K562 (cell line): ENCODE measurements at regions not wholly inside any gene's neighbourhood (a gene's known extent, or its start where the extent isn't known, plus 50 kb on each side); places are given as distances from the start of the nearest gene placed in this dataset.

Source experiments
- ATAC-seq: fragments of 200-7000 bp; cut with Tn5 transposase; 3 replicates; pipeline ENCODE4 v1.9.1; 2020; ENCODE audit warnings: moderate library complexity
- BruUV-seq: library from RNA; stranded (reverse); fragments of 400-500 nt; replicated peaks from 2 replicates; lab custom pipeline; 2021; lab: Mats Ljungman, UMichigan
- CTCF ChIA-PET: fragments of 300-600 bp; formaldehyde crosslinking; extraction: SDS; loops from one replicate; lab custom pipeline; 2021; ENCODE audit warnings: low intra/inter-chr PET ratio; lab: Yijun Ruan, JAX
- POLR2A ChIA-PET: fragments of 300-600, 350-650 bp; sonication (Branson Sonifier 250); formaldehyde crosslinking; extraction: SDS; loops from one replicate; lab custom pipeline; 2021; ENCODE audit warnings: antibody characterized with exemption, inconsistent platforms; lab: Yijun Ruan, JAX
- DNase-seq, 4 experiments: peaks; one replicate each; pipeline versions ENCODE4 v3.0.0 to v3.0.0-alpha.2; 2011 to 2018; ENCODE audit warnings: low spot score in 3 of 4, mixed read lengths in 3 of 4; ENCODE audit errors: extremely low read depth in 1 of 4
- FAIRE-seq: peaks from 2 replicates; lab custom pipeline; 2011; peaks lifted over from hg19 to GRCh38; lab: Jason Lieb, UNC
- H2AFZ ChIP-seq: 2 replicates; pipeline ENCODE4 v1.6.0; 2011; ENCODE audit warnings: low read depth, low read length, control low read depth, inconsistent platforms
- H3K27ac ChIP-seq: fragments of 200-600 bp; 3 replicates; pipeline ENCODE4 v1.8.0; 2011; ENCODE audit warnings: low read depth, mild to moderate bottlenecking, control low read depth, inconsistent platforms, low read length, moderate library complexity, mixed read lengths; ENCODE audit errors: extremely low read depth
- H3K27me3 ChIP-seq, 2 experiments: fragments of 300-600 bp in 1 of 2; 2 replicates in 1 of 2; 3 replicates in 1 of 2; pipeline versions ENCODE4 v1.6.0 to v1.8.0; 2011; ENCODE audit warnings: inconsistent platforms in 2 of 2, low read length in 2 of 2, mild to moderate bottlenecking in 1 of 2, mixed read lengths in 1 of 2, moderate library complexity in 1 of 2; ENCODE audit not compliant: control insufficient read depth in 2 of 2, insufficient read depth in 2 of 2
- H3K36me3 ChIP-seq: fragments of 300-600 bp; 3 replicates; pipeline ENCODE4 v1.8.0; 2011; ENCODE audit warnings: mild to moderate bottlenecking, low read length, inconsistent platforms; ENCODE audit not compliant: control insufficient read depth, insufficient read depth
- H3K4me1 ChIP-seq, 2 experiments: fragments of 200-600 bp in 1 of 2; replicated peaks in 1 of 2; 2 replicates in 1 of 2; 3 replicates in 1 of 2; pipeline versions ENCODE4 v1.5.1 to v1.8.0; 2011; ENCODE audit warnings: inconsistent platforms in 2 of 2, low read length in 2 of 2, mild to moderate bottlenecking in 1 of 2, mixed read lengths in 1 of 2, moderate library complexity in 1 of 2; ENCODE audit not compliant: control insufficient read depth in 2 of 2, insufficient read depth in 2 of 2
- H3K4me2 ChIP-seq: 2 replicates; pipeline ENCODE4 v1.6.1; 2011; ENCODE audit warnings: low read length, control low read depth, inconsistent platforms, mixed read lengths; ENCODE audit not compliant: insufficient read depth
- H3K4me3 ChIP-seq: fragments of 200-600 bp; sonication (generic), shearing (Covaris generic); 2 replicates; pipeline ENCODE4 v1.5.1; 2016; ENCODE audit warnings: control low read depth, inconsistent platforms
- H3K79me2 ChIP-seq: fragments of 200-600 bp; 3 replicates; pipeline ENCODE4 v1.8.0; 2011; ENCODE audit warnings: low read length, inconsistent platforms; ENCODE audit not compliant: control insufficient read depth, insufficient read depth
- H3K9ac ChIP-seq, 2 experiments: 2 replicates each; pipeline versions ENCODE4 v1.6.0 to v1.6.1; 2011; ENCODE audit warnings: low read depth in 2 of 2, low read length in 2 of 2, control low read depth in 1 of 2, inconsistent platforms in 1 of 2, mild to moderate bottlenecking in 1 of 2, mixed read lengths in 1 of 2; ENCODE audit not compliant: insufficient read depth in 1 of 2
- H3K9me1 ChIP-seq: one replicate; pipeline ENCODE4 v1.6.0; 2011; ENCODE audit warnings: inconsistent platforms, mild to moderate bottlenecking, low read length, moderate library complexity; ENCODE audit not compliant: control insufficient read depth, insufficient read depth
- H3K9me3 ChIP-seq: replicated peaks from 2 replicates; pipeline ENCODE4 v1.5.1; 2011; ENCODE audit warnings: low read depth, low read length, inconsistent platforms; ENCODE audit not compliant: control insufficient read depth, insufficient read depth
- H4K20me1 ChIP-seq: replicated peaks from 2 replicates; pipeline ENCODE4 v1.6.1; 2011; ENCODE audit warnings: low read length, inconsistent platforms, mixed read lengths; ENCODE audit not compliant: control insufficient read depth, insufficient read depth
- CBFA2T3 ChIP-seq: fragments of 450-650 bp; IDR thresholded peaks from 2 replicates; pipeline ENCODE4 v1.6.1; 2017
- COPS2 ChIP-seq: fragments of 450-650 bp; conservative IDR thresholded peaks from 2 replicates; pipeline ENCODE4 v1.6.1; 2016; ENCODE audit warnings: mild to moderate bottlenecking, moderate library complexity
- ETV6 ChIP-seq, 3 experiments: fragments of 150-350 bp in 1 of 3; sonication (generic) in 1 of 3; formaldehyde crosslinking in 1 of 3; IDR thresholded peaks; 2 replicates each; pipeline versions ENCODE4 v1.6.1 to v1.8.0; 2014 to 2022; ENCODE audit warnings: borderline replicate concordance in 2 of 3, low read depth in 2 of 3, antibody characterized with exemption in 1 of 3, low read length in 1 of 3, mild to moderate bottlenecking in 1 of 3, missing genetic modification reagents in 1 of 3
- KDM4B ChIP-seq, 2 experiments: fragments of 450-650 bp in 1 of 2; sonication (generic) in 1 of 2; IDR thresholded peaks; 2 replicates each; pipeline ENCODE4 v1.6.1; 2016 to 2017; ENCODE audit warnings: borderline replicate concordance in 2 of 2, antibody characterized with exemption in 1 of 2, low read depth in 1 of 2, mild to moderate bottlenecking in 1 of 2
- LARP7 ChIP-seq: fragments of 450-650 bp; IDR thresholded peaks from 2 replicates; pipeline ENCODE4 v1.6.1; 2016
- LEF1 ChIP-seq: fragments of 450-650 bp; IDR thresholded peaks from 2 replicates; pipeline ENCODE4 v1.6.1; 2016; ENCODE audit warnings: mild to moderate bottlenecking
- MEF2A ChIP-seq: IDR thresholded peaks from 2 replicates; pipeline ENCODE4 v1.6.1; 2011; ENCODE audit warnings: low read depth, mild to moderate bottlenecking, low read length, moderate library complexity; ENCODE audit not compliant: control insufficient read depth
- NCOA2 ChIP-seq, 2 experiments: fragments of 450-650 bp; IDR thresholded peaks; 2 replicates each; pipeline ENCODE4 v1.6.1; 2018; ENCODE audit warnings: mild to moderate bottlenecking in 2 of 2, moderate library complexity in 1 of 2; ENCODE audit not compliant: partially characterized antibody in 2 of 2
- NFYB ChIP-seq: IDR thresholded peaks from 2 replicates; pipeline ENCODE4 v1.6.1; 2011; ENCODE audit warnings: mild to moderate bottlenecking, moderate library complexity; ENCODE audit not compliant: insufficient read length; ENCODE audit errors: extremely low read depth
- NONO ChIP-seq, 2 experiments: fragments of 200-400 bp in 1 of 2; fragments of 450-650 bp in 1 of 2; formaldehyde crosslinking in 1 of 2; IDR thresholded peaks; 2 replicates each; pipeline ENCODE4 v1.6.1; 2017; ENCODE audit warnings: low read depth in 2 of 2, mild to moderate bottlenecking in 2 of 2, moderate library complexity in 2 of 2, low read length in 1 of 2
- POLR2G ChIP-seq: fragments of 200-400 bp; formaldehyde crosslinking; IDR thresholded peaks from 2 replicates; pipeline ENCODE4 v1.6.1; 2017; ENCODE audit warnings: low read depth, mild to moderate bottlenecking, antibody characterized with exemption, low read length, moderate library complexity
- RNF2 ChIP-seq: sonication (generic); IDR thresholded peaks from 2 replicates; pipeline ENCODE4 v1.6.1; 2016
- ZNF124 ChIP-seq: sonication (generic); formaldehyde crosslinking; IDR thresholded peaks from 2 replicates; pipeline ENCODE4 v1.8.1; 2022; ENCODE audit warnings: missing genetic modification reagents
- ZNF143 ChIP-seq: sonication (generic); formaldehyde crosslinking; IDR thresholded peaks from 2 replicates; pipeline ENCODE4 v1.9.0; 2022; ENCODE audit warnings: mild to moderate bottlenecking, missing genetic modification reagents
- ZNF175 ChIP-seq: fragments of 200-800 bp; sonication (Bioruptor generic); IDR thresholded peaks from 2 replicates; pipeline ENCODE4 v1.6.1; 2016; ENCODE audit warnings: low read depth, mild to moderate bottlenecking, missing genetic modification characterization, missing compliant biosample characterization
- ZNF695 ChIP-seq: fragments of 450-650 bp; formaldehyde crosslinking; IDR thresholded peaks from 2 replicates; pipeline ENCODE4 v1.4.0; 2020; ENCODE audit warnings: mild to moderate bottlenecking, moderate library complexity
- WGBS: fragments of 100-300 bp; shearing (Covaris generic); methylation state at CpG from one replicate; pipeline ENCODE4 v1.1.6; 2016; ENCODE audit warnings: low coverage, mixed read lengths; ENCODE audit not compliant: insufficient coverage; ENCODE audit errors: missing lambda C conversion rate; 5-methylcytosine and 5-hydroxymethylcytosine counted together
- in situ Hi-C: fragments of 300-500 bp; cut with MboI; formaldehyde crosslinking; loops from 4 replicates; pipeline ENCODE4 v1.15.0; 2018; ENCODE audit warnings: inconsistent platforms, mixed read lengths
- intact Hi-C: fragments of 100-400 bp; cut with micrococcal nuclease; formaldehyde crosslinking; loops from 2 replicates; pipeline ENCODE4 v1.14.2; 2022
- TF ChIP-seq, protein P1 (sequence below): sonication (generic); formaldehyde crosslinking; IDR thresholded peaks from 2 replicates; pipeline ENCODE4 v1.8.1; 2023; ENCODE audit warnings: mild to moderate bottlenecking, missing genetic modification reagents
- TF ChIP-seq, protein P2 (sequence below): fragments of 450-650 bp; formaldehyde crosslinking; IDR thresholded peaks from 2 replicates; pipeline ENCODE4 v1.4.0; 2020; ENCODE audit warnings: mild to moderate bottlenecking

DNA sequence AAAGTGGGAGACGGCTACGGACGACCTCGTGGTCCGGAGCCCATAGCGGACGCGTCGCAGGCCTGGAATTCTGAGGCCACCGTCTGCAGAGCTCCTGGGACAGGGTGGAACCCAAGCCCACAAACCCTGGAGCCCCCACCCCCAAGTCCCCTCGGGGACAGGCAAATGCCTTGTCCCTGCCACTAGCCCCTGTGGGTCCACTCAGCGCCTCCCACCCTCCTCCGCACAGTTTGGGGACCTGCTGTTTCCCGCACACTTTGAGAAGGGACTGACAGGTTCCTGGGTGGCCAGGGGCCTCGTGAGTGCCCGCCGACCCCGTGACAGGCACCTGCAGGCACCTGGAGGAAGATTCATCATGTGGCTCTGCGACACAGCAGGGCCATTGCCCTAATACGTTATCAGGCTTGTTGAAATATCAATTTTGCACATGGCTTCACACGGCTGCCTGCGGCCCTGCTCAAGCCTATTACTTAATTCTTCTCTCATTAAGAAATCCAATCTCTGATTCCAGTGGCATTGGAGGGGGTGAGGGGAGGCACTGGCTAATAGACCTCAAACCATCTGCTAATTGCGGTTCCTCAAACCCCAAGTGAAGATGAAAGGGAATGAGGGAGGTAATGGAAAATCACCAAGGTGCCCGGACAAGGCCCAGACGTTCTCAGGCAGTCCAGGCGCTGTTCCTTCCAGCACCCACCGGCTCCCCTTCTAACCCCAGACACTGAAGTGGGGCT, 672.5 kb downstream of the BRD1 start:
- 24% methylated on average over 20 of the region's 27 CpGs for WGBS
- H3K4me1 ChIP-seq = no peaks in the 10 kb centered on the region
- no peak overlapping the region for H3K4me2 ChIP-seq
- H3K9ac ChIP-seq = no peak overlapping the region
- no peak for DNase-seq
- H3K9me3 ChIP-seq = no peaks in the 10 kb centered on the region; the same call in 1 of the 2 replicates
- H3K4me3 ChIP-seq = no peak overlapping the region
- TF ChIP-seq NCOA2 (IDR thresholded peaks at IDR 0.05; ENCODE audit: partially characterized antibody in 2 of 2) (no peak), ZNF143 (CRISPR knock-in tag) (no peak), RNF2 (no peak), NONO (IDR thresholded peaks at IDR 0.05; ENCODE audit: low read depth in 2 of 2, low read length in 1 of 2) (no peak), KDM4B (IDR thresholded peaks at IDR 0.05; ENCODE audit: borderline replicate concordance in 2 of 2, low read depth in 1 of 2) (no peak), COPS2 (no peak), NFYB (no peak), ZNF695 (CRISPR knock-in tag) (no peak), LARP7 (no peak), ZNF124 (CRISPR knock-in tag) (no peak), ZNF175 (CRISPR knock-in tag) (no peak), CBFA2T3 (no peak), LEF1 (no peak), MEF2A (no peak), POLR2G (no peak), ETV6 (IDR thresholded peaks at IDR 0.05; ENCODE audit: borderline replicate concordance in 1 of 2, low read depth in 2 of 2, low read length in 1 of 2) (no peak), ETV6 (CRISPR knock-in tag; IDR thresholded peaks at IDR 0.05; ENCODE audit: borderline replicate concordance) (no peak)
- TF ChIP-seq, protein P1, sequence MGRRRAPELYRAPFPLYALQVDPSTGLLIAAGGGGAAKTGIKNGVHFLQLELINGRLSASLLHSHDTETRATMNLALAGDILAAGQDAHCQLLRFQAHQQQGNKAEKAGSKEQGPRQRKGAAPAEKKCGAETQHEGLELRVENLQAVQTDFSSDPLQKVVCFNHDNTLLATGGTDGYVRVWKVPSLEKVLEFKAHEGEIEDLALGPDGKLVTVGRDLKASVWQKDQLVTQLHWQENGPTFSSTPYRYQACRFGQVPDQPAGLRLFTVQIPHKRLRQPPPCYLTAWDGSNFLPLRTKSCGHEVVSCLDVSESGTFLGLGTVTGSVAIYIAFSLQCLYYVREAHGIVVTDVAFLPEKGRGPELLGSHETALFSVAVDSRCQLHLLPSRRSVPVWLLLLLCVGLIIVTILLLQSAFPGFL = no peak
- TF ChIP-seq, protein P2, sequence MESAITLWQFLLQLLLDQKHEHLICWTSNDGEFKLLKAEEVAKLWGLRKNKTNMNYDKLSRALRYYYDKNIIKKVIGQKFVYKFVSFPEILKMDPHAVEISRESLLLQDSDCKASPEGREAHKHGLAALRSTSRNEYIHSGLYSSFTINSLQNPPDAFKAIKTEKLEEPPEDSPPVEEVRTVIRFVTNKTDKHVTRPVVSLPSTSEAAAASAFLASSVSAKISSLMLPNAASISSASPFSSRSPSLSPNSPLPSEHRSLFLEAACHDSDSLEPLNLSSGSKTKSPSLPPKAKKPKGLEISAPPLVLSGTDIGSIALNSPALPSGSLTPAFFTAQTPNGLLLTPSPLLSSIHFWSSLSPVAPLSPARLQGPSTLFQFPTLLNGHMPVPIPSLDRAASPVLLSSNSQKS (CRISPR knock-in tag) = no peak
- ATAC-seq = no peak
- BruUV-seq = no TSS peak
- in situ Hi-C loops = no loop called here
- no peak overlapping the region for H2AFZ ChIP-seq
- intact Hi-C loops = no loop called here
- CTCF ChIA-PET = no interaction called here
- no peaks in the 10 kb centered on the region for H3K79me2 ChIP-seq
- no peaks in the 10 kb centered on the region for H3K36me3 ChIP-seq
- H4K20me1 ChIP-seq = no peaks in the 10 kb centered on the region
- no peak overlapping the region for H3K27ac ChIP-seq
- POLR2A ChIA-PET = interaction anchor here (0.5 kb wide), 1 partner anchor 114 kb away, joined by 3 read pairs; no protein-coding TSS in a partner anchor
- no peak for FAIRE-seq
- H3K9me1 ChIP-seq = no peaks in the 10 kb centered on the region
- no peaks in the 10 kb centered on the region; a peak in 1 of 5 replicates for H3K27me3 ChIP-seq
